Smooth muscle cell (in vitro differentiated cells): ENCODE measurements at regions not wholly inside any gene's neighbourhood (a gene's known extent, or its start where the extent isn't known, plus 50 kb on each side); places are given as distances from the start of the nearest gene placed in this dataset.

Source experiments
- DNase-seq: peaks from one replicate; lab custom pipeline; 2025; ENCODE audit not compliant: unreplicated experiment; lab: John Stamatoyannopoulos, UW
- H2AFZ ChIP-seq: fragments of 200-600 bp; sonication (generic); 2 replicates; pipeline ENCODE4 v1.6.0; 2016; ENCODE audit warnings: antibody characterized with exemption, low read depth, mild to moderate bottlenecking
- H3F3A ChIP-seq: fragments of 200-600 bp; sonication (generic); 2 replicates; pipeline ENCODE4 v1.6.0; 2017; ENCODE audit warnings: antibody characterized with exemption, low read depth
- H3K27ac ChIP-seq: fragments of 200-600 bp; sonication (generic); 2 replicates; pipeline ENCODE4 v1.5.1; 2016; ENCODE audit warnings: low read depth, mild to moderate bottlenecking
- H3K27me3 ChIP-seq: fragments of 200-600 bp; sonication (generic); 2 replicates; pipeline ENCODE4 v1.6.1; 2016; ENCODE audit warnings: low read depth, mild to moderate bottlenecking
- H3K36me3 ChIP-seq: fragments of 200-600 bp; sonication (generic); 2 replicates; pipeline ENCODE4 v1.5.1; 2016; ENCODE audit warnings: low read depth
- H3K4me1 ChIP-seq: fragments of 200-600 bp; sonication (generic); 2 replicates; pipeline ENCODE4 v1.5.1; 2016; ENCODE audit warnings: low read depth
- H3K4me2 ChIP-seq: fragments of 200-600 bp; sonication (generic); 2 replicates; pipeline ENCODE4 v1.6.0; 2016; ENCODE audit warnings: mild to moderate bottlenecking
- H3K4me3 ChIP-seq: fragments of 200-600 bp; sonication (generic); 2 replicates; pipeline ENCODE4 v1.5.1; 2016; ENCODE audit warnings: mild to moderate bottlenecking
- H3K79me2 ChIP-seq: fragments of 200-600 bp; sonication (generic); 2 replicates; pipeline ENCODE4 v1.6.0; 2016; ENCODE audit warnings: low read depth, mild to moderate bottlenecking
- H3K9ac ChIP-seq: fragments of 200-600 bp; sonication (generic); 2 replicates; pipeline ENCODE4 v1.6.0; 2016; ENCODE audit warnings: low read depth
- H3K9me3 ChIP-seq: fragments of 200-600 bp; sonication (generic); replicated peaks from 2 replicates; pipeline ENCODE4 v1.5.1; 2016; ENCODE audit warnings: low read depth
- H4K20me1 ChIP-seq: fragments of 200-600 bp; sonication (generic); 2 replicates; pipeline ENCODE4 v1.6.0; 2016; ENCODE audit warnings: low read depth
- CTCF ChIP-seq: fragments of 200-600 bp; sonication (generic); IDR thresholded peaks from 2 replicates; pipeline ENCODE4 v1.5.1; 2017; ENCODE audit warnings: borderline replicate concordance, mild to moderate bottlenecking, antibody characterized with exemption; ENCODE audit not compliant: insufficient read depth, poor library complexity, severe bottlenecking
- WGBS: methylation state at CpG from one replicate; pipeline ENCODE4 v1.1.7; 2016; ENCODE audit warnings: low lambda C conversion rate; 5-methylcytosine and 5-hydroxymethylcytosine counted together

DNA sequence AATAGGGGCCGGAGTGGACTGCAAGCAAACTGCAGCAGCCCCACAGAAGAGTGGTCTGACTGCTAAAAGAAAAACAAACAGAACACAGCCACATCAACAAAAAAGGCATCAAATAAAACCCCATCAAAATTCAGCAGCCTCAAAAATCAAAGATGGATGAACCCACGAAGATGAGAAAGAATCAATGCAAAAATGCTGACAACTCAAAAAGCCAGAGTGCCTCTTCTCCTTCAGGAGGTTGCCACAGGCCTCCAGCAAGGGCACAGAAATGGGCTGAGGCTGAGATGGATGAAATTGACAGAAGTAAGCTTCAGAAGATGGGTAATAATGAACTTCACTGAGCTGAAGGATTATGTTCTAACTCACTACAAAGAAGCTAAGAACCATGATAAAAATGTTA lies 388.6 kb downstream of the PABPC4L start:
- no peak overlapping the region for H3K4me2 ChIP-seq
- H3K9me3 ChIP-seq: no peaks in the 10 kb centered on the region
- no peak for DNase-seq
- H3K79me2 ChIP-seq: no peaks in the 10 kb centered on the region
- H4K20me1 ChIP-seq: no peaks in the 10 kb centered on the region
- H3K27ac ChIP-seq: no peak overlapping the region
- H3K27me3 ChIP-seq: no peaks in the 10 kb centered on the region
- no peak for TF ChIP-seq CTCF
- H2AFZ ChIP-seq: no peak overlapping the region
- no peaks in the 10 kb centered on the region for H3K4me1 ChIP-seq
- H3F3A ChIP-seq: no peaks in the 10 kb centered on the region
- no peak overlapping the region for H3K9ac ChIP-seq
- 94% methylated on average over 2 of the region's 2 CpGs for WGBS
- no peak overlapping the region for H3K4me3 ChIP-seq
- no peaks in the 10 kb centered on the region for H3K36me3 ChIP-seq

- Histone ChIP-seq H3K79me2 (no peaks in the 10 kb centered on the region), H2AFZ (no peak overlapping the region), H3K4me1 (no peaks in the 10 kb centered on the region), H3K27me3 (no peaks in the 10 kb centered on the region), H3K4me3 (no peak overlapping the region), H3K36me3 (no peaks in the 10 kb centered on the region), H4K20me1 (no peaks in the 10 kb centered on the region), H3K27ac (no peak overlapping the region), H3K9ac (no peak overlapping the region), H3F3A (no peaks in the 10 kb centered on the region), H3K9me3 (no peaks in the 10 kb centered on the region), H3K4me2 (no peak overlapping the region)
- no peak for DNase-seq
- no peak for TF ChIP-seq CTCF
Measured at GRCh38 chr4:133812236-133812635, 389.4 kb downstream of the PABPC4L start.

DNA sequence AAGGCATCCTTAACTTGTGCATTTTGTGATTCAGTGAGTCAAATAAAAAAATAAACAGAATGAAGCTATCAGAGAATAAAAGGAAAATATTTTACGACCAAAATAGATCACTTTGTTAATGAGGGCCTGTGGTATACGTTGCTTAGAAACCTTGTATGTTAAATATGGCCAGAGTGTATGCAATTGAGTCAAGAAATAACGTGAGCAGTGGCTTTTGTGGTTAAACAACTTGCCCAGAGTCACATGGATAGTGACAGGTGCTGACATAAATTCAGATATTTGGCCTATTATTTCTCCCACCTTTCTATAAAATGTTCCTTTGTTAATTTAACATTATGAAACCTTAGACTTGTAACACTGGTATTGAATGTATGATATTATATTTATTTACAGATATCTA lies 393.4 kb downstream of the PABPC4L start:
- no peak overlapping the region for H3K27ac ChIP-seq
- H3K9me3 ChIP-seq: no peaks in the 10 kb centered on the region
- H3K9ac ChIP-seq: no peak overlapping the region
- no peaks in the 10 kb centered on the region for H3K79me2 ChIP-seq
- no peaks in the 10 kb centered on the region for H3K27me3 ChIP-seq
- no peak overlapping the region for H3K4me3 ChIP-seq
- no peak for DNase-seq
- H2AFZ ChIP-seq: no peak overlapping the region
- 73% methylated on average over 3 of the region's 3 CpGs for WGBS
- no peaks in the 10 kb centered on the region for H3F3A ChIP-seq
- no peak for TF ChIP-seq CTCF
- no peaks in the 10 kb centered on the region for H3K36me3 ChIP-seq
- H3K4me1 ChIP-seq: peaks cover 3% of the 10 kb centered on the region
- no peak overlapping the region for H3K4me2 ChIP-seq
- H4K20me1 ChIP-seq: no peaks in the 10 kb centered on the region

DNA sequence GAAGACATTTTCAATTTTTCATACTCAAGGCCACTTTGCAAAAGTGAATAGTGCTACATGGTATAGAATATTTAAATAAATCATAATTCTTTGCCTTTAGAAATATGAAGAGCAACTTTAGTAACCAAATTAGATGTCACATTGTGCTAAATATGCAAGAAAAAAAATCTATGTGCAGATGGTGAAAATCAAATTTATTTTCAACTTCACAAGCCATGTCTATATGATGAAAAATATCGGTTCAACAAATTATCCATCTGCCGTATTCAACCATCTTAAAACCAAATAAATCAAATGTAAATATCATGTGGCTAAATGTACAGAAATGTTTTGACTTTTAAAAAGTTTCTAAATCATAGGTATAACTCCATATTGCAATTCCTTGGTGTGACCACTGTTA lies 398.2 kb downstream of the PABPC4L start:
- H3K4me3 ChIP-seq: no peak overlapping the region
- WGBS: 98% methylated on average over 2 of the region's 2 CpGs
- no peaks in the 10 kb centered on the region for H4K20me1 ChIP-seq
- H3F3A ChIP-seq: no peaks in the 10 kb centered on the region
- H3K27ac ChIP-seq: peak overlapping the region; percentile 61
- H3K4me2 ChIP-seq: peak overlapping the region; percentile 5
- DNase-seq: no peak
- no peaks in the 10 kb centered on the region for H3K27me3 ChIP-seq
- TF ChIP-seq CTCF: no peak
- H3K9ac ChIP-seq: no peak overlapping the region
- peak overlapping the region; percentile 24 for H2AFZ ChIP-seq
- H3K36me3 ChIP-seq: no peaks in the 10 kb centered on the region
- no peaks in the 10 kb centered on the region for H3K79me2 ChIP-seq
- peaks cover 27% of the 10 kb centered on the region for H3K4me1 ChIP-seq
- H3K9me3 ChIP-seq: no peaks in the 10 kb centered on the region
